ENCODE measurements at regions not wholly inside any gene's neighbourhood (a gene's known extent, or its start where the extent isn't known, plus 50 kb on each side); places are given as distances from the start of the nearest gene placed in this dataset.

DNA sequence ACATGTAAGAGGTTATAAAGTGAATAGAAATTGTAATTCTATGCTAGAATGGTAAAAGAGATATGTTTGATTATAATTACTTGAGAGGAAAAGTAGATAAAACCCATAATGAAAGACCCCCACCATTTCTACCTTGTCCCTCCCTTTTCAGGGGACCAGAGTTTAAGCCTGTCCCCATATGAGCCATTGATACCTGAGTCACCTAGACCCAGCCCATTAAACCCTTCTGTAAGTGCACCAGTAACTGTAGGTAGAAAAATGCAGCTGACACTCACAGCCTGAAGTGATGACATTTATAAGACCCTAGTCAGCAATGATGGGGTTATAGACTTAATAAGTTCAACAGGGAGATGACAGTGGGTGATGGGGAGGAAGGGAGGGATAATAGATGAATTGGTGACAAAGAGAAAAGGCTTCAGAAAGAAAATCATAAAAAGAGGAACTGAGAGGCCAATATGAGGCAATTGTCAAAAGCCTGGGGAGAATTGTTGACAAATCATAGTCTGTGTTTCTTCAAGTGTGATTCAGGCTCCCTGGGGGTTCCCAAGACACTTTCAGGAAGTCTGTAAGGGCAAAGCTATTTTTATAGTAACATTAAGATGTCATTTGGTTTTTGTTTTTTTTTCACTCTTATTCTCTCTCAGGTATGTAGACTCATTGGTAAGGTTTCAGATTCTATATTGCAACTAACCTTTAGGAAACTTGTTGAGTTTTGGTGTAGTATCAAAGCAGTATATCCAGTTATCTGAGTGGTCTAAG is 544.2 kb downstream of the SATB2 start:
- no peak overlapping the region for H3K27ac ChIP-seq
- H3K9me3 ChIP-seq: peaks cover 0 to 5% (median 0%) of the 10 kb centered on the region in 3 donors
- H3K36me3 ChIP-seq: no peaks in the 10 kb centered on the region
- peaks cover 0 to 3% (median 0%) of the 10 kb centered on the region in 4 donors for H3K4me1 ChIP-seq
- H3K4me3 ChIP-seq: no peak overlapping the region
- intact Hi-C loops (cut with DNase I; ENCODE audit: low total_unique reads): no loop called here
- H3K27me3 ChIP-seq: no peaks in the 10 kb centered on the region
- TF ChIP-seq, protein P1, sequence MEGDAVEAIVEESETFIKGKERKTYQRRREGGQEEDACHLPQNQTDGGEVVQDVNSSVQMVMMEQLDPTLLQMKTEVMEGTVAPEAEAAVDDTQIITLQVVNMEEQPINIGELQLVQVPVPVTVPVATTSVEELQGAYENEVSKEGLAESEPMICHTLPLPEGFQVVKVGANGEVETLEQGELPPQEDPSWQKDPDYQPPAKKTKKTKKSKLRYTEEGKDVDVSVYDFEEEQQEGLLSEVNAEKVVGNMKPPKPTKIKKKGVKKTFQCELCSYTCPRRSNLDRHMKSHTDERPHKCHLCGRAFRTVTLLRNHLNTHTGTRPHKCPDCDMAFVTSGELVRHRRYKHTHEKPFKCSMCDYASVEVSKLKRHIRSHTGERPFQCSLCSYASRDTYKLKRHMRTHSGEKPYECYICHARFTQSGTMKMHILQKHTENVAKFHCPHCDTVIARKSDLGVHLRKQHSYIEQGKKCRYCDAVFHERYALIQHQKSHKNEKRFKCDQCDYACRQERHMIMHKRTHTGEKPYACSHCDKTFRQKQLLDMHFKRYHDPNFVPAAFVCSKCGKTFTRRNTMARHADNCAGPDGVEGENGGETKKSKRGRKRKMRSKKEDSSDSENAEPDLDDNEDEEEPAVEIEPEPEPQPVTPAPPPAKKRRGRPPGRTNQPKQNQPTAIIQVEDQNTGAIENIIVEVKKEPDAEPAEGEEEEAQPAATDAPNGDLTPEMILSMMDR (IDR thresholded peaks at IDR 0.05): no peak
- no peak for DNase-seq

GRCh38 chr2:198909525-198910267 is 548.0 kb downstream of the SATB2 start:
- H3K36me3 ChIP-seq: no peaks in the 10 kb centered on the region
- no peak overlapping the region for H3K27ac ChIP-seq
- TF ChIP-seq, protein P1 (IDR thresholded peaks at IDR 0.05): no peak
- no peak for DNase-seq
- H3K27me3 ChIP-seq: no peaks in the 10 kb centered on the region
- H3K4me3 ChIP-seq: no peak overlapping the region
- peaks cover 0 to 5% (median 0%) of the 10 kb centered on the region in 3 donors for H3K9me3 ChIP-seq
- intact Hi-C loops (cut with DNase I; ENCODE audit: low total_unique reads): no loop called here
- peaks cover 0 to 3% (median 0%) of the 10 kb centered on the region in 4 donors for H3K4me1 ChIP-seq

DNA sequence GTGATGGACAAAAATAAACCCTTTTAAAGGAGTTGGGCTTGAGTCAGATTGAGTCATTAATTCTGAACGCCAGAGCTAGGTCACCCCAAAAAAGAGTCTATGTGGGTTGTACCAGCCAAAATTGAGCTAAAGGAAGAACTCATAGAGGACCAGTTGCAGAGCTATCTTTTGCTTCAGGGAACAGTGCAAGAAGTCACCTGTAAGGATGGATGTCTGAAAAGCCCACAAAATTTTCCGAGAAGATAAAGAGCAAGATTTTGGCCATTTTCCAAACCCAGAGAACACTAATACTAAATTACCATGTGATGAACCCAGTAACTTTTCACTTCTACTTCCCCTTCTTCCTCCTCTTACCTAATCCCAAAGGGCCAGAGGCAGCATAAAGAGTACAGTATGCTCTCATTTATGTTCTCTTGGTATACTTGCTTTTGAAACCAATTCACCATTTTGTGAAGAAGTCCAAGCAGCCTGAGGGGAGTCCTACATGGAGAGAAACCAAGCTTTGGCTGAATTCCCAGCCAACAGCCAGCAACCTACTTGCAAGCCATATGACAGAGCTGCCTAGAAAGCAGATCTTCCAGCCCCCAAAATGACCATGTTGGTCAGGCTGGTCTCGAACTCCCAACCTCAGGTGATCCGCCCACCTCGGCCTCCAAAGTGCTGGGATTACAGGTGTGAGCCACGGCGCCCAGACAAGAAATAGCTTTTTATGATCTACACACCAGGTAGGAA is 551.7 kb downstream of the SATB2 start:
- TF ChIP-seq, protein P1 (IDR thresholded peaks at IDR 0.05): no peak
- Histone ChIP-seq H3K27ac (no peak overlapping the region), H3K4me3 (no peak overlapping the region), H3K4me1 (peaks cover 0 to 3% (median 0%) of the 10 kb centered on the region in 4 donors), H3K27me3 (no peaks in the 10 kb centered on the region), H3K36me3 (no peaks in the 10 kb centered on the region), H3K9me3 (no peaks in the 10 kb centered on the region)
- intact Hi-C loops (cut with DNase I; ENCODE audit: low total_unique reads): no loop called here
- DNase-seq: no peak

GRCh38 chr2:198901894-198902293 is 555.8 kb downstream of the SATB2 start:
- Histone ChIP-seq H3K27me3 (no peaks in the 10 kb centered on the region), H3K4me3 (no peak overlapping the region), H3K36me3 (no peaks in the 10 kb centered on the region), H3K27ac (no peak overlapping the region), H3K9me3 (no peaks in the 10 kb centered on the region), H3K4me1 (no peaks in the 10 kb centered on the region)
- no peak for DNase-seq
- TF ChIP-seq, protein P1 (IDR thresholded peaks at IDR 0.05): no peak
- intact Hi-C loops (cut with DNase I; ENCODE audit: low total_unique reads): no loop called here

DNA sequence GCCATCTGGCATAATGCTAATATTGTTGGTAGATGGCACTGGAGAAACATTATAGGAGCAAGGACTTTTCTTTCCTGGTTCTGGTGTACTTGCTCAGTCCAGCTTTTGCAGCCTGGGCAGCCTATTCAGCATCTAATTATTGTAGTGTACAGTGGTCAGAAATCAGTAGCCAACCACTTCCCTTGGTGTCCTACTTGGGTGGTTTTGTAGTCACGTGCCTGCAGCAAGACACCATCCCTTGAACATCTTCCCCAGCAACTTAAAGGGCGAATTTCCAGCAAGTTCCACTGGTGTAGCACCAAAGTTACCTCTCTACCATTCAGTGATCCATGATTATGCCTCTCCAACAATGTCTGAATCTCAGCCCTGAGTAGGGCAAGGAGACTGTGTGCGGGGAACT is 557.6 kb downstream of the SATB2 start:
- Histone ChIP-seq H3K27ac (no peak overlapping the region), H3K4me3 (no peak overlapping the region), H3K4me1 (no peaks in the 10 kb centered on the region), H3K27me3 (no peaks in the 10 kb centered on the region), H3K9me3 (no peaks in the 10 kb centered on the region), H3K36me3 (no peaks in the 10 kb centered on the region)
- DNase-seq: no peak
- TF ChIP-seq, protein P1 (IDR thresholded peaks at IDR 0.05): no peak
- intact Hi-C loops (cut with DNase I; ENCODE audit: low total_unique reads): no loop called here
